ENCODE measurements at regions not wholly inside any gene's neighbourhood (a gene's known extent, or its start where the extent isn't known, plus 50 kb on each side); places are given as distances from the start of the nearest gene placed in this dataset.

- peak; percentile 15 for DNase-seq
- no peaks in the 10 kb centered on the region for H3K36me3 ChIP-seq (replicated peaks; ENCODE audit: control insufficient read depth, insufficient read depth, low read length)
- no peak overlapping the region for H3K4me3 ChIP-seq (ENCODE audit: insufficient read depth, low read depth, low read length)
- H3K27me3 ChIP-seq (ENCODE audit: control insufficient read depth, insufficient read depth, low read length): no peaks in the 10 kb centered on the region
These were observed 110.2 kb downstream of the TRIM29 start for GRCh38 chr11:120027546-120028180.

GRCh38 chr11:120025606-120026335 lies 112.1 kb downstream of the TRIM29 start:
- DNase-seq: no peak
- no peak overlapping the region for H3K4me3 ChIP-seq (ENCODE audit: insufficient read depth, low read depth, low read length)
- H3K27me3 ChIP-seq (ENCODE audit: control insufficient read depth, insufficient read depth, low read length): no peaks in the 10 kb centered on the region
- no peaks in the 10 kb centered on the region for H3K36me3 ChIP-seq (replicated peaks; ENCODE audit: control insufficient read depth, insufficient read depth, low read length)

GRCh38 chr11:120024586-120024985 lies 113.3 kb downstream of the TRIM29 start:
- H3K36me3 ChIP-seq (replicated peaks; ENCODE audit: control insufficient read depth, insufficient read depth, low read length): no peaks in the 10 kb centered on the region
- peak; percentile 23 for DNase-seq
- no peaks in the 10 kb centered on the region for H3K27me3 ChIP-seq (ENCODE audit: control insufficient read depth, insufficient read depth, low read length)
- no peak overlapping the region for H3K4me3 ChIP-seq (ENCODE audit: insufficient read depth, low read depth, low read length)

GRCh38 chr11:120024046-120024445 lies 113.9 kb downstream of the TRIM29 start:
- DNase-seq: peak; percentile 75
- Histone ChIP-seq H3K36me3 (replicated peaks; ENCODE audit: control insufficient read depth, insufficient read depth, low read length) (no peaks in the 10 kb centered on the region), H3K4me3 (ENCODE audit: insufficient read depth, low read depth, low read length) (no peak overlapping the region), H3K27me3 (ENCODE audit: control insufficient read depth, insufficient read depth, low read length) (no peaks in the 10 kb centered on the region)

GRCh38 chr11:120023551-120023950 lies 114.4 kb downstream of the TRIM29 start:
- no peak overlapping the region for H3K4me3 ChIP-seq (ENCODE audit: insufficient read depth, low read depth, low read length)
- H3K27me3 ChIP-seq (ENCODE audit: control insufficient read depth, insufficient read depth, low read length): no peaks in the 10 kb centered on the region
- H3K36me3 ChIP-seq (replicated peaks; ENCODE audit: control insufficient read depth, insufficient read depth, low read length): no peaks in the 10 kb centered on the region
- DNase-seq: no peak

- peak; percentile 80 for DNase-seq
- no peaks in the 10 kb centered on the region for H3K27me3 ChIP-seq (ENCODE audit: control insufficient read depth, insufficient read depth, low read length)
- H3K4me3 ChIP-seq (ENCODE audit: insufficient read depth, low read depth, low read length): no peak overlapping the region
- H3K36me3 ChIP-seq (replicated peaks; ENCODE audit: control insufficient read depth, insufficient read depth, low read length): no peaks in the 10 kb centered on the region
These were observed 114.8 kb downstream of the TRIM29 start for GRCh38 chr11:120023120-120023519.

- DNase-seq: no peak
- Histone ChIP-seq H3K27me3 (ENCODE audit: control insufficient read depth, insufficient read depth, low read length) (no peaks in the 10 kb centered on the region), H3K36me3 (replicated peaks; ENCODE audit: control insufficient read depth, insufficient read depth, low read length) (no peaks in the 10 kb centered on the region), H3K4me3 (ENCODE audit: insufficient read depth, low read depth, low read length) (no peak overlapping the region)
These were observed 115.3 kb downstream of the TRIM29 start for GRCh38 chr11:120022617-120023016.

- DNase-seq: no peak
- no peaks in the 10 kb centered on the region for H3K27me3 ChIP-seq (ENCODE audit: control insufficient read depth, insufficient read depth, low read length)
- H3K4me3 ChIP-seq (ENCODE audit: insufficient read depth, low read depth, low read length): no peak overlapping the region
- H3K36me3 ChIP-seq (replicated peaks; ENCODE audit: control insufficient read depth, insufficient read depth, low read length): no peaks in the 10 kb centered on the region
These were observed 115.9 kb downstream of the TRIM29 start for GRCh38 chr11:120021978-120022377.

GRCh38 chr11:120021391-120021953 lies 116.4 kb downstream of the TRIM29 start:
- no peak overlapping the region for H3K4me3 ChIP-seq (ENCODE audit: insufficient read depth, low read depth, low read length)

GRCh38 chr11:120020981-120021380 lies 116.9 kb downstream of the TRIM29 start:
- Histone ChIP-seq H3K36me3 (replicated peaks; ENCODE audit: control insufficient read depth, insufficient read depth, low read length) (no peaks in the 10 kb centered on the region), H3K27me3 (ENCODE audit: control insufficient read depth, insufficient read depth, low read length) (no peaks in the 10 kb centered on the region; the same call in 1 of the 2 replicates)
- no peak for DNase-seq

More at GRCh38 chr11:120021391-120021953, 116.4 kb downstream of the TRIM29 start:
- no peaks in the 10 kb centered on the region for H3K27me3 ChIP-seq (ENCODE audit: control insufficient read depth, insufficient read depth, low read length)
- H3K36me3 ChIP-seq (replicated peaks; ENCODE audit: control insufficient read depth, insufficient read depth, low read length): no peaks in the 10 kb centered on the region
- no peak for DNase-seq

GRCh38 chr11:120020486-120020885 lies 117.4 kb downstream of the TRIM29 start:
- H3K4me3 ChIP-seq (ENCODE audit: insufficient read depth, low read depth, low read length): no peak overlapping the region
- H3K27me3 ChIP-seq (ENCODE audit: control insufficient read depth, insufficient read depth, low read length): no peaks in the 10 kb centered on the region; the same call in 1 of the 2 replicates
- DNase-seq: no peak
- H3K36me3 ChIP-seq (replicated peaks; ENCODE audit: control insufficient read depth, insufficient read depth, low read length): no peaks in the 10 kb centered on the region

More at GRCh38 chr11:120020981-120021380, 116.9 kb downstream of the TRIM29 start:
- no peak overlapping the region for H3K4me3 ChIP-seq (ENCODE audit: insufficient read depth, low read depth, low read length)

- DNase-seq: no peak
- H3K4me3 ChIP-seq (ENCODE audit: insufficient read depth, low read depth, low read length): no peak overlapping the region
These were observed 118.7 kb downstream of the TRIM29 start for GRCh38 chr11:120019191-120019590.

GRCh38 chr11:120017582-120018150 lies 120.2 kb downstream of the TRIM29 start:
- H3K36me3 ChIP-seq (replicated peaks; ENCODE audit: control insufficient read depth, insufficient read depth, low read length): no peaks in the 10 kb centered on the region
- no peaks in the 10 kb centered on the region; the same call in 1 of the 2 replicates for H3K27me3 ChIP-seq (ENCODE audit: control insufficient read depth, insufficient read depth, low read length)
- H3K4me3 ChIP-seq (ENCODE audit: insufficient read depth, low read depth, low read length): no peak overlapping the region
- no peak for DNase-seq

More at GRCh38 chr11:120019191-120019590, 118.7 kb downstream of the TRIM29 start:
- H3K27me3 ChIP-seq (ENCODE audit: control insufficient read depth, insufficient read depth, low read length): no peaks in the 10 kb centered on the region; the same call in 1 of the 2 replicates
- no peaks in the 10 kb centered on the region for H3K36me3 ChIP-seq (replicated peaks; ENCODE audit: control insufficient read depth, insufficient read depth, low read length)

GRCh38 chr11:120013325-120014250 lies 124.3 kb downstream of the TRIM29 start:
- DNase-seq: peak; percentile 94
- Histone ChIP-seq H3K4me3 (ENCODE audit: insufficient read depth, low read depth, low read length) (no peak overlapping the region), H3K36me3 (replicated peaks; ENCODE audit: control insufficient read depth, insufficient read depth, low read length) (no peaks in the 10 kb centered on the region), H3K27me3 (ENCODE audit: control insufficient read depth, insufficient read depth, low read length) (no peaks in the 10 kb centered on the region; the same call in 1 of the 2 replicates)
